ENCODE measurements at regions not wholly inside any gene's neighbourhood (a gene's known extent, or its start where the extent isn't known, plus 50 kb on each side); places are given as distances from the start of the nearest gene placed in this dataset.

GRCh38 chr10:91017198-91017597 is 96.3 kb upstream of the ANKRD1 start:
- Histone ChIP-seq H3K4me3 (ENCODE audit: low read length) (no peak overlapping the region), H3K9me3 (replicated peaks; ENCODE audit: control insufficient read depth, low read depth, low read length) (peaks cover 1% of the 10 kb centered on the region), H3K27ac (ENCODE audit: low read length) (no peak overlapping the region), H3K4me1 (ENCODE audit: control insufficient read depth, insufficient read depth, low read length) (peaks cover 7% of the 10 kb centered on the region), H3K27me3 (ENCODE audit: control insufficient read depth, insufficient read depth, low read length) (no peaks in the 10 kb centered on the region), H3K36me3 (ENCODE audit: control insufficient read depth, insufficient read depth, low read length) (no peaks in the 10 kb centered on the region)
- DNase-seq: no peak
- no CpG with 5 or more reads among the region's 3 CpGs for WGBS (ENCODE audit: insufficient coverage)

- WGBS (ENCODE audit: insufficient coverage): 40% methylated on average over 1 of the region's 3 CpGs
- peak overlapping the region; percentile 16 for H3K27ac ChIP-seq (ENCODE audit: low read length)
- no peaks in the 10 kb centered on the region for H3K36me3 ChIP-seq (ENCODE audit: control insufficient read depth, insufficient read depth, low read length)
- H3K4me1 ChIP-seq (ENCODE audit: control insufficient read depth, insufficient read depth, low read length): peaks cover 33% of the 10 kb centered on the region
- DNase-seq: peak; percentile 67
- H3K9me3 ChIP-seq (replicated peaks; ENCODE audit: control insufficient read depth, low read depth, low read length): no peaks in the 10 kb centered on the region
- H3K4me3 ChIP-seq (ENCODE audit: low read length): no peak overlapping the region
- no peaks in the 10 kb centered on the region for H3K27me3 ChIP-seq (ENCODE audit: control insufficient read depth, insufficient read depth, low read length)
Observed at GRCh38 chr10:91021901-91022300, 101.0 kb upstream of the ANKRD1 start.

- Histone ChIP-seq H3K4me1 (ENCODE audit: control insufficient read depth, insufficient read depth, low read length) (peaks cover 33% of the 10 kb centered on the region), H3K36me3 (ENCODE audit: control insufficient read depth, insufficient read depth, low read length) (no peaks in the 10 kb centered on the region), H3K27me3 (ENCODE audit: control insufficient read depth, insufficient read depth, low read length) (no peaks in the 10 kb centered on the region), H3K27ac (ENCODE audit: low read length) (peak overlapping the region; percentile 83), H3K9me3 (replicated peaks; ENCODE audit: control insufficient read depth, low read depth, low read length) (no peaks in the 10 kb centered on the region), H3K4me3 (ENCODE audit: low read length) (no peak overlapping the region)
- 74% methylated on average over 2 of the region's 2 CpGs for WGBS (ENCODE audit: insufficient coverage)
- peak; percentile 77 for DNase-seq
Observed at GRCh38 chr10:91022390-91022789, 101.5 kb upstream of the ANKRD1 start.

DNA sequence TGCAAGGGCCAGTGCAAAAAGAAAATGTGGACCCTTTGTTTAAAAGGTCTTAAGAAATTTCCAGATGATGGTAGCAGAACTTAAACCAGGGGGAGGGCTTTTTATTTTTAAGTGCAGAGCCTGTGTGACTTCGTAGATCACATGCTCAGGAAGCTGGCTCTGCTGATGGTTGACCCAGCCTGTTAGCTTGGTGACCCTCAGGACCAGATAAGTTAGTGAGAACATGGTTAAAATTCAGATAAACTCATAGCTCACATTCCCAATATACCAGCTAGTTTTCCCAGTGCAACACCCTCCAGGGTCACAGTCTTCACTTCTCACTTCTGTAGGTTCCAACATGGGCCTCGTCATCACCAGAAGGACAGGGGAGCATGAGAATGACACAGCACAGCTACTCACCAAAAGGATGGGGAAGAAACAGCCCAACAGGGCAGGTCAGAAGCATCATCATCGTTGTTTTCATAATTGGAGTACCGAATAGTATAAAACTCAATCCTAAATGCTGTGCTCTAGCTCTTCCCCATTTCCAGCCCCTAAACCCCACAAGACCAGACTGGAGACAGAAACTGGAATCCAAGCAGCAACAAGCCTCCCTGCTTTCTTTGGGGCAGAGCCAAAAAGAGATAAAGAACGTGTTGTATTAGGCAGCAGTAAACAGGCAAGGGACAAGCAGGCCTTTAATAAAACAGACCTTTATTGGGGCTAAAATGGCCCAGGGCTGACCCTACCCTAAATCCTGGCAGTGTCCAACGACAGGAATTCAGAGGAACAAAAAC is 102.2 kb upstream of the ANKRD1 start:
- Histone ChIP-seq H3K27me3 (ENCODE audit: control insufficient read depth, insufficient read depth, low read length) (no peaks in the 10 kb centered on the region), H3K9me3 (replicated peaks; ENCODE audit: control insufficient read depth, low read depth, low read length) (no peaks in the 10 kb centered on the region)

DNA sequence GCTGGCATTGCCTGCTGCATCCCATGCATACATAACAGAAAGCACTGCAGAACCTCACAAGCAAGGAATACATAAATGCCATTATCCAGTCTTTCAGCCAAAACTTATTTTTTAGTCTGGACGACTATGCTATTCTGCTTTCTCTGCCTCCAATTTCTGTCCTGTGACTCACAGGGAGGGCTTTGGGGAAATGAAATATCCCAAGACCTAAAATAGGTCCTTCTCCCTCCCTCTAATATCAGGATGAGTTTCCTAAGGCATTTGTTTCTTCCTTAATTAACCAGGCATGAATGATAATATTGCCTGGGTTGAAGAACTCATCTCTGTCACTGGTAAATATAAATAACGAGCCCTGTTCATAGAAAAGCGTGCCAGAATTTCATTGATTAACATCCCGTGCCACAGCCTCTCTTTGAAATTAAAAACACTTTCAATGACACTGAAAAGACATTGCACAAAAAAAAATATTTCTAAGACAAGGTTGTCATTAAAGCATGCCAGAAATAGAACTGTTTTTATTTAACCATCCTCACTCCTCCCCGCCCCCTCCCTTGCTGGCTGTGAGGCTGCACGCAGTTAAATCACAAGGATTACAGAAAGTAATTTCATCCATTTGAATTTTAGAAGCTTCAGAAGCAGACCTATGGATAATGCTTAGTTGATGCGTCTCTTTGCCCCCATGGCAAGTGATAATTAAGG is 103.0 kb upstream of the ANKRD1 start:
- Histone ChIP-seq H3K27me3 (ENCODE audit: control insufficient read depth, insufficient read depth, low read length) (no peaks in the 10 kb centered on the region), H3K4me3 (ENCODE audit: low read length) (no peak overlapping the region), H3K4me1 (ENCODE audit: control insufficient read depth, insufficient read depth, low read length) (peaks cover 33% of the 10 kb centered on the region), H3K9me3 (replicated peaks; ENCODE audit: control insufficient read depth, low read depth, low read length) (no peaks in the 10 kb centered on the region), H3K36me3 (ENCODE audit: control insufficient read depth, insufficient read depth, low read length) (no peaks in the 10 kb centered on the region), H3K27ac (ENCODE audit: low read length) (peak overlapping the region; percentile 83)
- DNase-seq: peak; percentile 88
- WGBS (ENCODE audit: insufficient coverage): no CpG with 5 or more reads among the region's 7 CpGs

More for the DNA sequence above, 102.2 kb upstream of the ANKRD1 start:
- DNase-seq: peak; percentile 95
- Histone ChIP-seq H3K36me3 (ENCODE audit: control insufficient read depth, insufficient read depth, low read length) (no peaks in the 10 kb centered on the region), H3K4me1 (ENCODE audit: control insufficient read depth, insufficient read depth, low read length) (peaks cover 33% of the 10 kb centered on the region), H3K27ac (ENCODE audit: low read length) (peak overlapping the region; percentile 83), H3K4me3 (ENCODE audit: low read length) (no peak overlapping the region)
- WGBS (ENCODE audit: insufficient coverage): 7% methylated on average over 2 of the region's 6 CpGs

- H3K4me3 ChIP-seq (ENCODE audit: low read length): no peak overlapping the region
- peaks cover 33% of the 10 kb centered on the region for H3K4me1 ChIP-seq (ENCODE audit: control insufficient read depth, insufficient read depth, low read length)
- H3K36me3 ChIP-seq (ENCODE audit: control insufficient read depth, insufficient read depth, low read length): no peaks in the 10 kb centered on the region
- WGBS (ENCODE audit: insufficient coverage): 65% methylated on average over 2 of the region's 3 CpGs
- H3K27me3 ChIP-seq (ENCODE audit: control insufficient read depth, insufficient read depth, low read length): no peaks in the 10 kb centered on the region
- H3K27ac ChIP-seq (ENCODE audit: low read length): peak overlapping the region; percentile 57
- no peaks in the 10 kb centered on the region for H3K9me3 ChIP-seq (replicated peaks; ENCODE audit: control insufficient read depth, low read depth, low read length)
- no peak for DNase-seq
Observed at GRCh38 chr10:91024541-91024940, 103.7 kb upstream of the ANKRD1 start.

- Histone ChIP-seq H3K27ac (ENCODE audit: low read length) (peak overlapping the region; percentile 29), H3K4me1 (ENCODE audit: control insufficient read depth, insufficient read depth, low read length) (peaks cover 27% of the 10 kb centered on the region)
Observed at GRCh38 chr10:91032611-91033206, 111.8 kb upstream of the ANKRD1 start.

DNA sequence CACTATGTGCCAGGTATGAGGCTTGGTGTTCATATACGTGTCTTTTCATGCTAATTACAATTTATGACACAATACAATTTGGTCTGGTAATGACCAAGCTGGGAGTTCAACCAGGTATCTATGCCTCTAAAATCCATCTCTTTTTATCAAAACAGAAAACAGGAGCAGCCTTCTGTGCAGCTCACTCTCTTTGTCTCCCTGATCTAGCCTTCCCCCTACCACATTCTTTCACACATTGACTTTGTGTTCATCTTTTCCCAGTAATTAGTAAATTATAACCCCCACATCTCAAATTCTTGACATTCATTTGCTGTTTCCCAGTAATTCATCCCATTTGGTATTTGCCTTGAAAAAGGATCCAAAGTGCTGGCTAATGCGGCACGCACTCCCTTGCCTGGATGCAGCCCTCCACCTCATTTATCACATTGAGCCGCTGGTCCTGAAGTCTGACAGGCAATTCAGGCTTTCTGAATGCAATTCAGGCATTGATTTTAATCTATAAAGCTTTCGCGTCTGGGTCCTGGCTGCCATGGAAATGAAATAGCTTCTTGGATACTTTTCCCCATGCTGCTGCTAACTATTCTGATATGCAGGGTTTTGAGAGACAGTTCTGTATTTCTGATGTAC is 112.5 kb upstream of the ANKRD1 start:
- no peak overlapping the region for H3K27ac ChIP-seq (ENCODE audit: low read length)
- 68% methylated on average over 3 of the region's 6 CpGs for WGBS (ENCODE audit: insufficient coverage)

More at GRCh38 chr10:91032611-91033206, 111.8 kb upstream of the ANKRD1 start:
- no CpG with 5 or more reads among the region's 5 CpGs for WGBS (ENCODE audit: insufficient coverage)
- no peaks in the 10 kb centered on the region for H3K36me3 ChIP-seq (ENCODE audit: control insufficient read depth, insufficient read depth, low read length)
- no peaks in the 10 kb centered on the region for H3K27me3 ChIP-seq (ENCODE audit: control insufficient read depth, insufficient read depth, low read length)
- no peak overlapping the region for H3K4me3 ChIP-seq (ENCODE audit: low read length)
- peak; percentile 89 for DNase-seq
- H3K9me3 ChIP-seq (replicated peaks; ENCODE audit: control insufficient read depth, low read depth, low read length): no peaks in the 10 kb centered on the region

GRCh38 chr10:91034042-91034441 is 113.2 kb upstream of the ANKRD1 start:
- H3K4me1 ChIP-seq (ENCODE audit: control insufficient read depth, insufficient read depth, low read length): peaks cover 30% of the 10 kb centered on the region
- H3K4me3 ChIP-seq (ENCODE audit: low read length): no peak overlapping the region
- no peak overlapping the region for H3K27ac ChIP-seq (ENCODE audit: low read length)
- WGBS (ENCODE audit: insufficient coverage): no CpG with 5 or more reads among the region's 3 CpGs
- H3K9me3 ChIP-seq (replicated peaks; ENCODE audit: control insufficient read depth, low read depth, low read length): no peaks in the 10 kb centered on the region
- H3K36me3 ChIP-seq (ENCODE audit: control insufficient read depth, insufficient read depth, low read length): no peaks in the 10 kb centered on the region
- no peak for DNase-seq
- no peaks in the 10 kb centered on the region for H3K27me3 ChIP-seq (ENCODE audit: control insufficient read depth, insufficient read depth, low read length)

More for the DNA sequence above, 112.5 kb upstream of the ANKRD1 start:
- no peak overlapping the region for H3K4me3 ChIP-seq (ENCODE audit: low read length)
- peaks cover 30% of the 10 kb centered on the region for H3K4me1 ChIP-seq (ENCODE audit: control insufficient read depth, insufficient read depth, low read length)
- H3K27me3 ChIP-seq (ENCODE audit: control insufficient read depth, insufficient read depth, low read length): no peaks in the 10 kb centered on the region
- no peak for DNase-seq
- H3K36me3 ChIP-seq (ENCODE audit: control insufficient read depth, insufficient read depth, low read length): no peaks in the 10 kb centered on the region
- no peaks in the 10 kb centered on the region for H3K9me3 ChIP-seq (replicated peaks; ENCODE audit: control insufficient read depth, low read depth, low read length)

Data from muscle of leg (tissue), 3 donors.